Muscle of leg (tissue), 3 donors: ENCODE measurements at regions not wholly inside any gene's neighbourhood (a gene's known extent, or its start where the extent isn't known, plus 50 kb on each side); places are given as distances from the start of the nearest gene placed in this dataset.

Source experiments
- DNase-seq: peaks from one replicate; pipeline ENCODE4 v3.0.0; 2013
- H3K27ac ChIP-seq: one replicate; pipeline ENCODE4 v1.5.1; 2013; ENCODE audit warnings: mild to moderate bottlenecking, low read length, control low read depth
- H3K27me3 ChIP-seq: one replicate; pipeline ENCODE4 v1.6.1; 2013; ENCODE audit warnings: low read length; ENCODE audit not compliant: control insufficient read depth, insufficient read depth
- H3K36me3 ChIP-seq: one replicate; pipeline ENCODE4 v1.6.1; 2013; ENCODE audit warnings: low read length; ENCODE audit not compliant: control insufficient read depth, insufficient read depth
- H3K4me1 ChIP-seq: one replicate; pipeline ENCODE4 v1.6.1; 2013; ENCODE audit warnings: low read length; ENCODE audit not compliant: control insufficient read depth, insufficient read depth
- H3K4me3 ChIP-seq: one replicate; pipeline ENCODE4 v1.5.1; 2013; ENCODE audit warnings: low read length, control low read depth
- H3K9me3 ChIP-seq: replicated peaks from 2 replicates; pipeline ENCODE4 v1.6.1; 2013; ENCODE audit warnings: low read depth, low read length; ENCODE audit not compliant: control insufficient read depth
- WGBS: methylation state at CpG from one replicate; pipeline ENCODE4 v1.1.5; 2013; ENCODE audit warnings: missing lambda C conversion rate; ENCODE audit not compliant: insufficient coverage; 5-methylcytosine and 5-hydroxymethylcytosine counted together

GRCh38 chr22:48613566-48614200, 1214.0 kb downstream of the BRD1 start:
- no peaks in the 10 kb centered on the region for H3K9me3 ChIP-seq
- WGBS: 85% methylated on average over 30 of the region's 32 CpGs
- DNase-seq: no peak
- H3K4me3 ChIP-seq: no peak overlapping the region
- H3K4me1 ChIP-seq: no peaks in the 10 kb centered on the region
- no peaks in the 10 kb centered on the region for H3K36me3 ChIP-seq
- no peak overlapping the region for H3K27ac ChIP-seq
- no peaks in the 10 kb centered on the region for H3K27me3 ChIP-seq

- WGBS: 82% methylated on average over 29 of the region's 33 CpGs
- no peaks in the 10 kb centered on the region for H3K36me3 ChIP-seq
- H3K4me1 ChIP-seq: no peaks in the 10 kb centered on the region
- no peaks in the 10 kb centered on the region for H3K9me3 ChIP-seq
- no peaks in the 10 kb centered on the region for H3K27me3 ChIP-seq
- DNase-seq: no peak
- H3K27ac ChIP-seq: no peak overlapping the region
- H3K4me3 ChIP-seq: no peak overlapping the region
These were observed 1215.3 kb downstream of the BRD1 start for GRCh38 chr22:48612077-48612995.

GRCh38 chr22:48609279-48609865, 1218.3 kb downstream of the BRD1 start:
- DNase-seq: no peak
- H3K36me3 ChIP-seq: no peaks in the 10 kb centered on the region
- H3K27ac ChIP-seq: no peak overlapping the region
- H3K27me3 ChIP-seq: no peaks in the 10 kb centered on the region
- H3K9me3 ChIP-seq: no peaks in the 10 kb centered on the region
- H3K4me3 ChIP-seq: no peak overlapping the region
- 89% methylated on average over 16 of the region's 22 CpGs for WGBS
- H3K4me1 ChIP-seq: no peaks in the 10 kb centered on the region

GRCh38 chr22:48607901-48608662, 1219.6 kb downstream of the BRD1 start:
- H3K9me3 ChIP-seq: no peaks in the 10 kb centered on the region
- H3K27me3 ChIP-seq: no peaks in the 10 kb centered on the region
- WGBS: 53% methylated on average over 4 of the region's 23 CpGs
- no peaks in the 10 kb centered on the region for H3K36me3 ChIP-seq
- no peak overlapping the region for H3K27ac ChIP-seq
- peak; percentile 11 for DNase-seq
- H3K4me3 ChIP-seq: no peak overlapping the region
- H3K4me1 ChIP-seq: no peaks in the 10 kb centered on the region

GRCh38 chr22:48606684-48607307, 1220.9 kb downstream of the BRD1 start:
- H3K36me3 ChIP-seq: no peaks in the 10 kb centered on the region
- H3K4me1 ChIP-seq: no peaks in the 10 kb centered on the region
- H3K4me3 ChIP-seq: no peak overlapping the region
- no peak for DNase-seq
- H3K27ac ChIP-seq: no peak overlapping the region
- no peaks in the 10 kb centered on the region for H3K9me3 ChIP-seq
- no peaks in the 10 kb centered on the region for H3K27me3 ChIP-seq
- 86% methylated on average over 12 of the region's 16 CpGs for WGBS

- Histone ChIP-seq H3K4me1 (no peaks in the 10 kb centered on the region), H3K4me3 (no peak overlapping the region), H3K27ac (no peak overlapping the region), H3K27me3 (no peaks in the 10 kb centered on the region), H3K36me3 (no peaks in the 10 kb centered on the region), H3K9me3 (no peaks in the 10 kb centered on the region)
- no peak for DNase-seq
- WGBS: 76% methylated on average over 12 of the region's 13 CpGs
These were observed 1221.7 kb downstream of the BRD1 start for GRCh38 chr22:48605856-48606481.

GRCh38 chr22:48605125-48605524, 1222.5 kb downstream of the BRD1 start:
- no peak for DNase-seq
- no peaks in the 10 kb centered on the region for H3K9me3 ChIP-seq
- 60% methylated on average over 1 of the region's 2 CpGs for WGBS
- H3K27me3 ChIP-seq: no peaks in the 10 kb centered on the region
- no peaks in the 10 kb centered on the region for H3K36me3 ChIP-seq
- no peaks in the 10 kb centered on the region for H3K4me1 ChIP-seq
- no peak overlapping the region for H3K4me3 ChIP-seq
- H3K27ac ChIP-seq: no peak overlapping the region

- H3K36me3 ChIP-seq: no peaks in the 10 kb centered on the region
- no peaks in the 10 kb centered on the region for H3K27me3 ChIP-seq
- no peak overlapping the region for H3K4me3 ChIP-seq
- H3K27ac ChIP-seq: no peak overlapping the region
- no peaks in the 10 kb centered on the region for H3K9me3 ChIP-seq
- 87% methylated on average over 12 of the region's 18 CpGs for WGBS
- H3K4me1 ChIP-seq: no peaks in the 10 kb centered on the region
- DNase-seq: no peak
These were observed 1223.9 kb downstream of the BRD1 start for GRCh38 chr22:48603621-48604320.
